PC-9 (cell line): ENCODE measurements at regions not wholly inside any gene's neighbourhood (a gene's known extent, or its start where the extent isn't known, plus 50 kb on each side); places are given as distances from the start of the nearest gene placed in this dataset.
"Not testable (repeated sequence)": the region's sequence is repeated elsewhere in the genome, so short reads cannot be mapped to it uniquely, and the experiment has no call there.

ENCODE experiments used
- BruUV-seq: library from RNA; stranded (reverse); fragments of 400-500 nt; replicated peaks from 2 replicates; lab custom pipeline; 2021; lab: Mats Ljungman, UMichigan
- CTCF ChIA-PET: fragments of 300-600 bp; sonication (Branson Sonifier 250); formaldehyde crosslinking; loops from one replicate; lab custom pipeline; 2022; ENCODE audit warnings: antibody characterized with exemption; lab: Charles Lee
- POLR2A ChIA-PET: fragments of 300-600 bp; sonication (Branson Sonifier 250); formaldehyde crosslinking; loops from one replicate; lab custom pipeline; 2022; ENCODE audit warnings: antibody characterized with exemption; ENCODE audit not compliant: unreplicated experiment; lab: Charles Lee
- DNase-seq, 2 experiments: peaks; one replicate each; pipeline versions ENCODE4 v3.0.0 to v3.0.0-alpha.2; 2015 to 2022; ENCODE audit warnings: mixed read lengths in 1 of 2
- H2AFZ ChIP-seq: fragments of 200-600 bp; sonication (generic); 2 replicates; pipeline ENCODE4 v1.8.1; 2017; ENCODE audit warnings: antibody characterized with exemption
- H3F3A ChIP-seq: fragments of 200-600 bp; sonication (generic); 2 replicates; pipeline ENCODE4 v1.8.1; 2017; ENCODE audit warnings: antibody characterized with exemption, mild to moderate bottlenecking, low read depth; ENCODE audit not compliant: insufficient read depth
- H3K27ac ChIP-seq: fragments of 200-600 bp; sonication (generic); 2 replicates; pipeline ENCODE4 v1.6.1; 2016; ENCODE audit warnings: mixed run types
- H3K27me3 ChIP-seq: fragments of 200-600 bp; sonication (generic); 2 replicates; pipeline ENCODE4 v1.6.1; 2016; ENCODE audit warnings: low read depth, mixed run types; ENCODE audit not compliant: insufficient read depth
- H3K36me3 ChIP-seq: fragments of 200-600 bp; sonication (generic); 2 replicates; pipeline ENCODE4 v1.6.1; 2016; ENCODE audit warnings: low read depth, mixed run types
- H3K4me1 ChIP-seq: fragments of 200-600 bp; sonication (generic); replicated peaks from 2 replicates; pipeline ENCODE4 v1.6.1; 2016; ENCODE audit warnings: mixed run types; ENCODE audit not compliant: insufficient read depth
- H3K4me2 ChIP-seq: fragments of 200-600 bp; sonication (generic); 2 replicates; pipeline ENCODE4 v1.6.1; 2017; ENCODE audit warnings: mixed run types
- H3K4me3 ChIP-seq: fragments of 200-600 bp; sonication (generic); 2 replicates; pipeline ENCODE4 v1.6.1; 2016; ENCODE audit warnings: mixed run types
- H3K79me2 ChIP-seq: fragments of 200-600 bp; sonication (generic); 2 replicates; pipeline ENCODE4 v1.6.1; 2017; ENCODE audit warnings: low read depth, mixed run types
- H3K9me2 ChIP-seq: fragments of 200-600 bp; sonication (generic); 2 replicates; pipeline ENCODE4 v1.8.1; 2017; ENCODE audit warnings: mild to moderate bottlenecking; ENCODE audit not compliant: insufficient read depth
- H3K9me3 ChIP-seq: fragments of 200-600 bp; sonication (generic); 2 replicates; pipeline ENCODE4 v1.8.1; 2016; ENCODE audit warnings: low read depth; ENCODE audit not compliant: insufficient read depth
- H4K20me1 ChIP-seq: fragments of 200-600 bp; sonication (generic); 2 replicates; pipeline ENCODE4 v1.8.1; 2017; ENCODE audit not compliant: insufficient read depth
- EZH2 ChIP-seq: fragments of 200-600 bp; sonication (generic); IDR thresholded peaks from 2 replicates; pipeline ENCODE4 v1.8.0; 2017; ENCODE audit warnings: antibody characterized with exemption, low read depth
- intact Hi-C: fragments of 100-400 bp; cut with micrococcal nuclease; formaldehyde crosslinking; loops from one replicate; pipeline ENCODE4 v1.10.0; 2022; ENCODE audit not compliant: unreplicated experiment
- TF ChIP-seq, protein P1 (sequence below): fragments of 200-600 bp; sonication (generic); conservative IDR thresholded peaks from 2 replicates; pipeline ENCODE4 v1.6.1; 2017; ENCODE audit warnings: mixed run types, antibody characterized with exemption, mild to moderate bottlenecking, moderate library complexity

- peak overlapping the region; percentile 85 for H3K27ac ChIP-seq
- peaks cover 77% of the 10 kb centered on the region for H3F3A ChIP-seq
- H3K9me3 ChIP-seq: no peaks in the 10 kb centered on the region
- peaks cover 94% of the 10 kb centered on the region for H3K4me1 ChIP-seq
- TF ChIP-seq EZH2: no peak
- TF ChIP-seq, protein P1, sequence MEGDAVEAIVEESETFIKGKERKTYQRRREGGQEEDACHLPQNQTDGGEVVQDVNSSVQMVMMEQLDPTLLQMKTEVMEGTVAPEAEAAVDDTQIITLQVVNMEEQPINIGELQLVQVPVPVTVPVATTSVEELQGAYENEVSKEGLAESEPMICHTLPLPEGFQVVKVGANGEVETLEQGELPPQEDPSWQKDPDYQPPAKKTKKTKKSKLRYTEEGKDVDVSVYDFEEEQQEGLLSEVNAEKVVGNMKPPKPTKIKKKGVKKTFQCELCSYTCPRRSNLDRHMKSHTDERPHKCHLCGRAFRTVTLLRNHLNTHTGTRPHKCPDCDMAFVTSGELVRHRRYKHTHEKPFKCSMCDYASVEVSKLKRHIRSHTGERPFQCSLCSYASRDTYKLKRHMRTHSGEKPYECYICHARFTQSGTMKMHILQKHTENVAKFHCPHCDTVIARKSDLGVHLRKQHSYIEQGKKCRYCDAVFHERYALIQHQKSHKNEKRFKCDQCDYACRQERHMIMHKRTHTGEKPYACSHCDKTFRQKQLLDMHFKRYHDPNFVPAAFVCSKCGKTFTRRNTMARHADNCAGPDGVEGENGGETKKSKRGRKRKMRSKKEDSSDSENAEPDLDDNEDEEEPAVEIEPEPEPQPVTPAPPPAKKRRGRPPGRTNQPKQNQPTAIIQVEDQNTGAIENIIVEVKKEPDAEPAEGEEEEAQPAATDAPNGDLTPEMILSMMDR: no peak
- H3K79me2 ChIP-seq: no peaks in the 10 kb centered on the region
- intact Hi-C loops: loop anchor here (5.0 kb wide), 1 partner anchor 199 kb away; the partner anchor contains the start of gene TM4SF19
- no peaks in the 10 kb centered on the region for H3K9me2 ChIP-seq
- no peaks in the 10 kb centered on the region for H4K20me1 ChIP-seq
- no peak overlapping the region for H3K4me3 ChIP-seq
- H3K4me2 ChIP-seq: peak overlapping the region; percentile 22
- H2AFZ ChIP-seq: no peak overlapping the region
- H3K36me3 ChIP-seq: no peaks in the 10 kb centered on the region
- ChIA-PET POLR2A (interaction anchor here (0.6 to 1.2 kb wide), 2 partner anchors 13 to 28 kb away, joined by 3 to 9 read pairs; no protein-coding TSS in a partner anchor), CTCF (interaction anchor here (1.1 kb wide), 1 partner anchor 57 kb away, joined by 3 read pairs; no protein-coding TSS in a partner anchor)
- no peaks in the 10 kb centered on the region for H3K27me3 ChIP-seq
- peak; percentile 57 to 86 for DNase-seq
- BruUV-seq: no TSS peak
Observed at GRCh38 chr3:196138482-196139254, 56.8 kb upstream of the TFRC start.

DNA sequence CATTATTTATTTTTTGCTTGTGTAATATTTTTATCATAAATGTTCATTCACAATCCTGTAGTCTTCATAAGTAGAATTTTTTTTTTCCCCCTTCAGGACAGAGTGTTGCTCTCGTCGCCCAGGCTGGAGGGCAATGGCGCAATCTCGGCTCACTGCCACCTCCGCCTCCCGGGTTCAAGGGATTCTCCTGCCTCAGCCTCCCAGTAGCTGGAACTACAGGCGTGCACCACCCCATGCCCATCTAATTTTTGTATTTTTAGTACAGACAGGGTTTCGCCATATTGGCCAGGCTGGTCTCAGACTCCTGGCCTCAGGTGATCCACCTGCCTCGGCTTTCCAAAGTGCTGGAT, 54.7 kb upstream of the TFRC start:
- not testable (repeated sequence) for H2AFZ ChIP-seq

GRCh38 chr3:196135693-196136639, 54.1 kb upstream of the TFRC start:
- Histone ChIP-seq H3K4me3 (peak overlapping the region; percentile 15; the same call in 1 of the 2 replicates), H3K9me2 (no peaks in the 10 kb centered on the region), H3K36me3 (no peaks in the 10 kb centered on the region), H3K27ac (peak overlapping the region; percentile 85), H3K79me2 (no peaks in the 10 kb centered on the region), H3F3A (peaks cover 55% of the 10 kb centered on the region), H3K4me1 (peaks cover 67% of the 10 kb centered on the region), H3K9me3 (no peaks in the 10 kb centered on the region), H3K27me3 (no peaks in the 10 kb centered on the region), H2AFZ (0 out of 2 replicates have a peak overlapping the region, but pooled peaks have one; percentile 6), H4K20me1 (no peaks in the 10 kb centered on the region), H3K4me2 (peak overlapping the region; percentile 75)
- TF ChIP-seq, protein P1: no peak
- TF ChIP-seq EZH2: no peak
- intact Hi-C loops: loop anchor here (1.0 to 5.0 kb wide), 3 partner anchors 28 to 201 kb away; partner anchors contain the start of genes TFRC and TM4SF19
- no TSS peak for BruUV-seq
- DNase-seq: peak; percentile 90 to 99
- ChIA-PET POLR2A (interaction anchor here (0.5 to 1.0 kb wide), 8 partner anchors 9 to 330 kb away, joined by 3 to 10 read pairs (median 4); no protein-coding TSS in a partner anchor), CTCF (interaction anchor here (0.9 to 1.4 kb wide), 3 partner anchors 9 to 28 kb away, joined by 3 to 5 read pairs (median 3); no protein-coding TSS in a partner anchor)

More for the DNA sequence above, 54.7 kb upstream of the TFRC start:
- not testable (repeated sequence) for H3K27me3 ChIP-seq, H3K36me3 ChIP-seq, H3K9me3 ChIP-seq, H3K9me2 ChIP-seq, H4K20me1 ChIP-seq, BruUV-seq, H3K79me2 ChIP-seq
- POLR2A ChIA-PET: interaction anchor here (0.6 to 0.9 kb wide), 3 partner anchors 9 to 57 kb away, joined by 3 to 6 read pairs (median 4); no protein-coding TSS in a partner anchor
- Histone ChIP-seq H3K4me3 (peak overlapping the region; percentile 15; the same call in 1 of the 2 replicates), H3K4me2 (peak overlapping the region; percentile 75), H3K27ac (peak overlapping the region; percentile 85), H3F3A (peaks cover 58% of the 10 kb centered on the region), H3K4me1 (peaks cover 74% of the 10 kb centered on the region)
- DNase-seq: peak in 1 of 2 experiments; percentile 39
- CTCF ChIA-PET: interaction anchor here (1.3 to 1.4 kb wide), 2 partner anchors 10 to 26 kb away, joined by 3 to 5 read pairs; no protein-coding TSS in a partner anchor
- intact Hi-C loops: loop anchor here (1.0 to 5.0 kb wide), 3 partner anchors 28 to 201 kb away; partner anchors contain the start of genes TFRC and TM4SF19
